ENCODE measurements at regions not wholly inside any gene's neighbourhood (a gene's known extent, or its start where the extent isn't known, plus 50 kb on each side); places are given as distances from the start of the nearest gene placed in this dataset.

GRCh38 chr2:120445449-120446143 is 99.7 kb downstream of the INHBB start:
- no peaks in the 10 kb centered on the region for H4K20me1 ChIP-seq (ENCODE audit: control insufficient read depth, insufficient read depth)
- 42% methylated on average over 7 of the region's 7 CpGs for WGBS (ENCODE audit: insufficient coverage, insufficient replicate concordance, low lambda C conversion rate, missing lambda C conversion rate)
- peaks cover 14 to 15% of the 10 kb centered on the region in 2 experiments for H3K27me3 ChIP-seq (replicated peaks in 1 of 2; ENCODE audit: control insufficient read depth in 2 of 2, insufficient read depth in 2 of 2, low read length in 1 of 2)
- H3K9ac ChIP-seq (ENCODE audit: control insufficient read depth, insufficient read depth, low read length), result no peak overlapping the region
- ChIA-PET SMC1A (ENCODE audit: uncharacterized antibody, unreplicated experiment) (no interaction called here), POLR2A (interaction anchor here (0.5 kb wide), 1 partner anchor 1532 kb away, joined by 3 read pairs; no protein-coding TSS in a partner anchor), RAD21 (ENCODE audit: unreplicated experiment) (no interaction called here), CTCF (no interaction called here)
- no peaks in the 10 kb centered on the region for H3K36me3 ChIP-seq (ENCODE audit: control insufficient read depth in 2 of 2, insufficient read depth in 2 of 2, low read length in 1 of 2)
- DNase-seq (ENCODE audit: low read depth, low spot score) (no peak), FAIRE-seq (no peak), ATAC-seq (no peak)
- H3K9me3 ChIP-seq (replicated peaks; ENCODE audit: control insufficient read depth, insufficient read depth, low read length), result no peaks in the 10 kb centered on the region; the same call in 2 of the 3 replicates
- no peak overlapping the region for H3K27ac ChIP-seq (ENCODE audit: control insufficient read depth, insufficient read depth)
- no TSS peak for BruUV-seq (replicated peaks)
- in situ Hi-C loops (cut with MboI) (no loop called here), intact Hi-C loops (cut with micrococcal nuclease; ENCODE audit: unreplicated experiment) (no loop called here)
- no peak for TF ChIP-seq PAX5 (IDR thresholded peaks at IDR 0.05; ENCODE audit: borderline replicate concordance, low read depth, low read length)
- TF ChIP-seq SIN3A (IDR thresholded peaks at IDR 0.05; ENCODE audit: low read depth, low read length), result no peak
- no peak for TF ChIP-seq SPI1 (IDR thresholded peaks at IDR 0.05; ENCODE audit: borderline replicate concordance, insufficient read depth, low read depth, low read length)
- TF ChIP-seq MLLT1 (IDR thresholded peaks at IDR 0.05), result no peak
- no peak for TF ChIP-seq PML (IDR thresholded peaks at IDR 0.05; ENCODE audit: low read length)
- TF ChIP-seq YY1 (IDR thresholded peaks at IDR 0.05; ENCODE audit: low read depth, low read length), result no peak
- H3K4me1 ChIP-seq (ENCODE audit: control insufficient read depth, insufficient read depth, low read length), result no peaks in the 10 kb centered on the region
- no peak overlapping the region for H2AFZ ChIP-seq (ENCODE audit: control insufficient read depth, low read depth, low read length)
- no peak overlapping the region for H3K4me2 ChIP-seq (ENCODE audit: control insufficient read depth, insufficient read depth)
- H3K4me3 ChIP-seq, result no peak overlapping the region
- H3K79me2 ChIP-seq (ENCODE audit: control insufficient read depth, insufficient read depth, low read length), result no peaks in the 10 kb centered on the region

All from GM12878 (cell line).